Kidney (tissue), 13 donors: ENCODE measurements at regions not wholly inside any gene's neighbourhood (a gene's known extent, or its start where the extent isn't known, plus 50 kb on each side); places are given as distances from the start of the nearest gene placed in this dataset.

Experiments used
- DNase-seq, 5 donors: peaks; one replicate each; pipeline ENCODE4 v3.0.0-alpha.2; 2013 to 2020
- FAIRE-seq: peaks from 2 replicates; lab custom pipeline; 2012; peaks lifted over from hg19 to GRCh38; lab: Jason Lieb, UNC
- H3K27ac ChIP-seq, 2 donors: one replicate each; pipeline ENCODE4 v1.7.0; 2013; ENCODE audit warnings: low read depth in 2 of 2, low read length in 2 of 2, inconsistent platforms in 1 of 2
- H3K27me3 ChIP-seq: one replicate; pipeline ENCODE4 v1.7.1; 2013; ENCODE audit warnings: low read length, inconsistent platforms; ENCODE audit not compliant: control insufficient read depth, insufficient read depth
- H3K36me3 ChIP-seq, 3 donors: one replicate each; pipeline versions ENCODE4 v1.7.0 to v1.7.1; 2013; ENCODE audit warnings: low read length in 3 of 3, control low read depth in 1 of 3, inconsistent platforms in 1 of 3; ENCODE audit not compliant: insufficient read depth in 3 of 3, control insufficient read depth in 2 of 3
- H3K4me1 ChIP-seq, 3 donors: one replicate each; pipeline versions ENCODE4 v1.7.0 to v1.7.1; 2013; ENCODE audit warnings: low read length in 3 of 3, inconsistent platforms in 1 of 3, low read depth in 1 of 3; ENCODE audit not compliant: control insufficient read depth in 2 of 3, insufficient read depth in 2 of 3
- H3K4me3 ChIP-seq, 3 donors: one replicate each; pipeline versions ENCODE4 v1.7.0 to v1.8.1; 2013; ENCODE audit warnings: low read length in 3 of 3, control low read depth in 1 of 3, inconsistent platforms in 1 of 3
- H3K9ac ChIP-seq, 3 donors: one replicate each; pipeline versions ENCODE4 v1.7.0 to v1.7.1; 2013; ENCODE audit warnings: low read length in 3 of 3, control low read depth in 1 of 3, inconsistent platforms in 1 of 3
- H3K9me3 ChIP-seq, 3 donors: one replicate each; pipeline versions ENCODE4 v1.7.0 to v1.7.1; 2013; ENCODE audit warnings: low read length in 3 of 3, control low read depth in 1 of 3, inconsistent platforms in 1 of 3; ENCODE audit not compliant: control insufficient read depth in 2 of 3, insufficient read depth in 1 of 3
- intact Hi-C: fragments of 100-400 bp; cut with DNase I; formaldehyde crosslinking; loops from one replicate; pipeline ENCODE4 v1.11.1; 2022
- TF ChIP-seq, protein P1 (sequence below): IDR thresholded peaks from 3 replicates; pipeline ENCODE4 v1.5.1; 2012; ENCODE audit warnings: mild to moderate bottlenecking, moderate library complexity, borderline replicate concordance; ENCODE audit not compliant: insufficient read depth; ENCODE audit errors: extremely low read depth
- donor health status: control.
- donor health status: control.
- donor health status: control.
- donor health status: control.
- donor health status: control.
- donor health status: DM: yes; HTN: yes; CAD: no.
- donor health status: Normal renal cell carcinoma (clear cell type).

- no peak for DNase-seq
- no peak for FAIRE-seq
- Histone ChIP-seq H3K9ac (no peak overlapping the region), H3K27ac (no peak overlapping the region), H3K9me3 (no peaks in the 10 kb centered on the region), H3K4me1 (no peaks in the 10 kb centered on the region), H3K27me3 (no peaks in the 10 kb centered on the region), H3K4me3 (no peak overlapping the region), H3K36me3 (no peaks in the 10 kb centered on the region)
- intact Hi-C loops: no loop called here
- TF ChIP-seq, protein P1, sequence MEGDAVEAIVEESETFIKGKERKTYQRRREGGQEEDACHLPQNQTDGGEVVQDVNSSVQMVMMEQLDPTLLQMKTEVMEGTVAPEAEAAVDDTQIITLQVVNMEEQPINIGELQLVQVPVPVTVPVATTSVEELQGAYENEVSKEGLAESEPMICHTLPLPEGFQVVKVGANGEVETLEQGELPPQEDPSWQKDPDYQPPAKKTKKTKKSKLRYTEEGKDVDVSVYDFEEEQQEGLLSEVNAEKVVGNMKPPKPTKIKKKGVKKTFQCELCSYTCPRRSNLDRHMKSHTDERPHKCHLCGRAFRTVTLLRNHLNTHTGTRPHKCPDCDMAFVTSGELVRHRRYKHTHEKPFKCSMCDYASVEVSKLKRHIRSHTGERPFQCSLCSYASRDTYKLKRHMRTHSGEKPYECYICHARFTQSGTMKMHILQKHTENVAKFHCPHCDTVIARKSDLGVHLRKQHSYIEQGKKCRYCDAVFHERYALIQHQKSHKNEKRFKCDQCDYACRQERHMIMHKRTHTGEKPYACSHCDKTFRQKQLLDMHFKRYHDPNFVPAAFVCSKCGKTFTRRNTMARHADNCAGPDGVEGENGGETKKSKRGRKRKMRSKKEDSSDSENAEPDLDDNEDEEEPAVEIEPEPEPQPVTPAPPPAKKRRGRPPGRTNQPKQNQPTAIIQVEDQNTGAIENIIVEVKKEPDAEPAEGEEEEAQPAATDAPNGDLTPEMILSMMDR: no peak
Measured at GRCh38 chr5:18749763-18750162, 1115.5 kb downstream of the TAF11L14 start.

DNA sequence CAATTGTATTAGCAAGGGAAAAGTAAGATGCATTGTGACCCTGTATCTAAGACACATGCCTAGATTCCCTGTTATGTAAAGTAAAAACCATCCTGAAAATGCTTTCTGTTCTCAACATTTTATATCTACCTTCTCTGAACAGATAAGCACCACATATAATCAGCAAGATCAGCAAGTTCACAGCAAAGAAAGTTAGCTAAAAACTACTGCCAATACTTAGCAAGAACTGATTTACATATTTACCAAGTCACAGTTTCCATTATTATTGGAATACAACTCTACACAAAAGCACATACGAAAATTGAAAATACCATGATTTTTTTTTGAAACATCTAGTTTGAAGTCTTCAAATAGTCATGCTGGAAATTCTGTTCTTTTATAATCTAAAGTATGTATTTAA lies 1118.1 kb downstream of the TAF11L14 start:
- intact Hi-C loops: no loop called here
- FAIRE-seq (no peak), DNase-seq (no peak)
- Histone ChIP-seq H3K9ac (no peak overlapping the region), H3K27ac (no peak overlapping the region), H3K4me3 (no peak overlapping the region), H3K4me1 (no peaks in the 10 kb centered on the region), H3K9me3 (no peaks in the 10 kb centered on the region), H3K36me3 (no peaks in the 10 kb centered on the region), H3K27me3 (no peaks in the 10 kb centered on the region)
- TF ChIP-seq, protein P1: no peak

DNA sequence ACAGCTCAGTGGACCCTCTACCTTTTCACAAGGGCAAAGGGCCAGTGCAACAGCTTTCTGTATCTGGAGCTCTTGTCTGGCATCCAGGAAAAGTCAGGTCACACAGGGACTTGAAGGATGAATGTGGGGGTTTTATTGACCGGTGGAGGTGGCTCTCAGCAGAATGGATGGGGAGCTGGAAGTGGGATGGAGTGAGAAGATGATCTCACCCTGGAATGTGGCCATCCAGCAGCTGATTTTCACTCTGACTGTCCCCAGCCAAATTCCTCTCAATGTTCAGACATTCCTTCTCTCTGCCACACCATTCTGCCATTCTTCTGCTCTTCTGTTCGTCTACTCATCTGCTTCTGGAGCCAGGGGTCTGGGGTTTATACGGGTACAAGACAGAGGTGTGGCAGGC lies 1119.9 kb downstream of the TAF11L14 start:
- intact Hi-C loops: no loop called here
- Histone ChIP-seq H3K4me3 (no peak overlapping the region), H3K9me3 (no peaks in the 10 kb centered on the region), H3K27ac (no peak overlapping the region), H3K36me3 (no peaks in the 10 kb centered on the region), H3K9ac (no peak overlapping the region), H3K27me3 (no peaks in the 10 kb centered on the region), H3K4me1 (no peaks in the 10 kb centered on the region)
- TF ChIP-seq, protein P1: no peak
- no peak for FAIRE-seq
- DNase-seq: no peak

- Histone ChIP-seq H3K9ac (no peak overlapping the region), H3K27ac (no peak overlapping the region), H3K9me3 (no peaks in the 10 kb centered on the region), H3K27me3 (no peaks in the 10 kb centered on the region), H3K36me3 (no peaks in the 10 kb centered on the region), H3K4me3 (no peak overlapping the region), H3K4me1 (no peaks in the 10 kb centered on the region)
- TF ChIP-seq, protein P1: no peak
- FAIRE-seq (no peak), DNase-seq (no peak)
- intact Hi-C loops: no loop called here
Measured at GRCh38 chr5:18761801-18762200, 1127.5 kb downstream of the TAF11L14 start.
